NB4 (cell line): ENCODE measurements at regions not wholly inside any gene's neighbourhood (a gene's known extent, or its start where the extent isn't known, plus 50 kb on each side); places are given as distances from the start of the nearest gene placed in this dataset.

ENCODE experiments used
- DNase-seq: peaks from one replicate; pipeline ENCODE4 v3.0.0; 2010; ENCODE audit warnings: low read depth
- H3K4me3 ChIP-seq: one replicate; pipeline ENCODE4 v1.5.1; 2011; ENCODE audit warnings: mild to moderate bottlenecking, low read depth, low read length, moderate library complexity
- CTCF ChIP-seq: IDR thresholded peaks from one replicate; pipeline ENCODE4 v1.5.1; 2012; ENCODE audit warnings: low read depth, low read length
- MAX ChIP-seq: IDR thresholded peaks from 2 replicates; pipeline ENCODE4 v1.6.1; 2011; ENCODE audit warnings: low read depth, low read length
- MYC ChIP-seq: IDR thresholded peaks from 2 replicates; pipeline ENCODE4 v1.6.1; 2011; ENCODE audit warnings: low read depth, low read length
- POLR2A ChIP-seq: IDR thresholded peaks from 2 replicates; pipeline ENCODE4 v1.6.1; 2011; ENCODE audit warnings: mild to moderate bottlenecking; ENCODE audit not compliant: insufficient read length; ENCODE audit errors: extremely low read depth

- H3K4me3 ChIP-seq, result no peak overlapping the region
- TF ChIP-seq POLR2A (no peak), CTCF (no peak), MYC (no peak)
- DNase-seq, result no peak
Measured at GRCh38 chr6:84539122-84539856, 225.1 kb downstream of the TBX18 start.

- no peak for TF ChIP-seq MAX
- no peak for TF ChIP-seq CTCF
- TF ChIP-seq MYC, result no peak
- no peak for TF ChIP-seq POLR2A
- no peak overlapping the region for H3K4me3 ChIP-seq
- no peak for DNase-seq
Measured at GRCh38 chr6:84536885-84537638, 227.3 kb downstream of the TBX18 start.

GRCh38 chr6:84528201-84528600, 236.2 kb downstream of the TBX18 start:
- TF ChIP-seq MAX (no peak), MYC (no peak), POLR2A (no peak), CTCF (no peak)
- H3K4me3 ChIP-seq, result no peak overlapping the region
- no peak for DNase-seq

GRCh38 chr6:84526631-84527030, 237.8 kb downstream of the TBX18 start:
- peak; percentile 10 for DNase-seq
- no peak overlapping the region for H3K4me3 ChIP-seq

GRCh38 chr6:84525907-84526306, 238.5 kb downstream of the TBX18 start:
- no peak for DNase-seq
- H3K4me3 ChIP-seq, result no peak overlapping the region
- TF ChIP-seq CTCF, result no peak
- TF ChIP-seq POLR2A, result no peak
- TF ChIP-seq MAX, result no peak
- no peak for TF ChIP-seq MYC

More at GRCh38 chr6:84526631-84527030, 237.8 kb downstream of the TBX18 start:
- TF ChIP-seq CTCF (no peak), MYC (no peak), MAX (no peak), POLR2A (no peak)

GRCh38 chr6:84524636-84525035, 239.8 kb downstream of the TBX18 start:
- TF ChIP-seq POLR2A (no peak), MAX (no peak), CTCF (no peak), MYC (no peak)
- no peak for DNase-seq
- H3K4me3 ChIP-seq, result no peak overlapping the region
